GM19043 (cell line): ENCODE measurements at regions not wholly inside any gene's neighbourhood (a gene's known extent, or its start where the extent isn't known, plus 50 kb on each side); places are given as distances from the start of the nearest gene placed in this dataset.

Source experiments
- ATAC-seq: cut with Tn5 transposase; IDR thresholded peaks from one replicate; pipeline ENCODE4 v1.9.1; 2021; ENCODE audit warnings: low read depth; ENCODE audit not compliant: unreplicated experiment

- ATAC-seq: no peak
Measured at GRCh38 chr3:178369811-178370210, 166.4 kb upstream of the KCNMB2 start.

GRCh38 chr3:178370387-178370786 is 165.8 kb upstream of the KCNMB2 start:
- ATAC-seq: no peak

GRCh38 chr3:178381555-178381954 is 154.7 kb upstream of the KCNMB2 start:
- ATAC-seq: no peak

GRCh38 chr3:178381971-178382448 is 154.2 kb upstream of the KCNMB2 start:
- ATAC-seq: no peak

GRCh38 chr3:178382449-178383061 is 153.7 kb upstream of the KCNMB2 start:
- no peak for ATAC-seq

- ATAC-seq: no peak
Measured at GRCh38 chr3:178384321-178385230, 151.7 kb upstream of the KCNMB2 start.

- ATAC-seq: peak; percentile 40
Measured at GRCh38 chr3:178385280-178385952, 150.8 kb upstream of the KCNMB2 start.

- ATAC-seq: no peak
Measured at GRCh38 chr3:178386401-178386800, 149.8 kb upstream of the KCNMB2 start.

GRCh38 chr3:178386880-178387279 is 149.4 kb upstream of the KCNMB2 start:
- ATAC-seq: no peak

- ATAC-seq: no peak
Measured at GRCh38 chr3:178388473-178388872, 147.8 kb upstream of the KCNMB2 start.

GRCh38 chr3:178389258-178389657 is 147.0 kb upstream of the KCNMB2 start:
- no peak for ATAC-seq

- no peak for ATAC-seq
Measured at GRCh38 chr3:178392511-178392926, 143.7 kb upstream of the KCNMB2 start.

- no peak for ATAC-seq
Measured at GRCh38 chr3:178393146-178393545, 143.1 kb upstream of the KCNMB2 start.

- ATAC-seq: no peak
Measured at GRCh38 chr3:178393824-178394223, 142.4 kb upstream of the KCNMB2 start.

- ATAC-seq: no peak
Measured at GRCh38 chr3:178396318-178396717, 139.9 kb upstream of the KCNMB2 start.

GRCh38 chr3:178397202-178397601 is 139.0 kb upstream of the KCNMB2 start:
- ATAC-seq: no peak

GRCh38 chr3:178397836-178398235 is 138.4 kb upstream of the KCNMB2 start:
- no peak for ATAC-seq

GRCh38 chr3:178404961-178405360 is 131.3 kb upstream of the KCNMB2 start:
- ATAC-seq: no peak

- no peak for ATAC-seq
Measured at GRCh38 chr3:178405531-178405930, 130.7 kb upstream of the KCNMB2 start.

- ATAC-seq: no peak
Measured at GRCh38 chr3:178406206-178406605, 130.0 kb upstream of the KCNMB2 start.

- ATAC-seq: no peak
Measured at GRCh38 chr3:178415384-178415783, 120.9 kb upstream of the KCNMB2 start.
